Ammon's horn (tissue), 1 donor: ENCODE measurements at regions not wholly inside any gene's neighbourhood (a gene's known extent, or its start where the extent isn't known, plus 50 kb on each side); places are given as distances from the start of the nearest gene placed in this dataset.
"Not testable (repeated sequence)": the region's sequence is repeated elsewhere in the genome, so short reads cannot be mapped to it uniquely, and the experiment has no call there.

ENCODE experiments used
- DNase-seq: peaks from one replicate; pipeline ENCODE4 v3.0.0-alpha.2; 2016; ENCODE audit warnings: low spot score

GRCh38 chr6:102759415-102759814 lies 1365.9 kb downstream of the GRIK2 start:
- no peak for DNase-seq

GRCh38 chr6:102758536-102758935 lies 1365.0 kb downstream of the GRIK2 start:
- not testable (repeated sequence) for DNase-seq

- DNase-seq = no peak
These were observed 1355.9 kb downstream of the GRIK2 start for GRCh38 chr6:102749210-102749971.

- DNase-seq = no peak
These were observed 1353.4 kb downstream of the GRIK2 start for GRCh38 chr6:102746941-102747340.

GRCh38 chr6:102742754-102743356 lies 1349.3 kb downstream of the GRIK2 start:
- no peak for DNase-seq

- no peak for DNase-seq
These were observed 1348.5 kb downstream of the GRIK2 start for GRCh38 chr6:102742028-102742427.

GRCh38 chr6:102736941-102737368 lies 1343.4 kb downstream of the GRIK2 start:
- DNase-seq = no peak

- no peak for DNase-seq
These were observed 1339.4 kb downstream of the GRIK2 start for GRCh38 chr6:102732898-102733297.

DNA sequence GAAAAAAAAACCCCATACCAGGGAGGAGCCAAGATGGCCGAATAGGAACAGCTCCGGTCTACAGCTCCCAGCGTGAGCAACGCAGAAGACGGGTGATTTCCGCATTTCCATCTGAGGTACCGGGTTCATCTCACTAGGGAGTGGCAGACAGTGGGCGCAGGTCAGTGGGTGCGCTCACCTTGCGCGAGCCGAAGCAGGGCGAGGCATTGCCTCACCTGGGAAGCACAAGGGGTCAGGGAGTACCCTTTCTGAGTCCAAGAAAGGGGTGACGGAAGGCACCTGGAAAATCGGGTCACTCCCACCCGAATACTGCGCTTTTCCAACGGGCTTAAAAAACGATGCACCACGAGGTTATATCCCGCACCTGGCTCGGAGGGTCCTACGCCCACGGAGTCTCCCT lies 1328.6 kb downstream of the GRIK2 start:
- DNase-seq = not testable (repeated sequence)

DNA sequence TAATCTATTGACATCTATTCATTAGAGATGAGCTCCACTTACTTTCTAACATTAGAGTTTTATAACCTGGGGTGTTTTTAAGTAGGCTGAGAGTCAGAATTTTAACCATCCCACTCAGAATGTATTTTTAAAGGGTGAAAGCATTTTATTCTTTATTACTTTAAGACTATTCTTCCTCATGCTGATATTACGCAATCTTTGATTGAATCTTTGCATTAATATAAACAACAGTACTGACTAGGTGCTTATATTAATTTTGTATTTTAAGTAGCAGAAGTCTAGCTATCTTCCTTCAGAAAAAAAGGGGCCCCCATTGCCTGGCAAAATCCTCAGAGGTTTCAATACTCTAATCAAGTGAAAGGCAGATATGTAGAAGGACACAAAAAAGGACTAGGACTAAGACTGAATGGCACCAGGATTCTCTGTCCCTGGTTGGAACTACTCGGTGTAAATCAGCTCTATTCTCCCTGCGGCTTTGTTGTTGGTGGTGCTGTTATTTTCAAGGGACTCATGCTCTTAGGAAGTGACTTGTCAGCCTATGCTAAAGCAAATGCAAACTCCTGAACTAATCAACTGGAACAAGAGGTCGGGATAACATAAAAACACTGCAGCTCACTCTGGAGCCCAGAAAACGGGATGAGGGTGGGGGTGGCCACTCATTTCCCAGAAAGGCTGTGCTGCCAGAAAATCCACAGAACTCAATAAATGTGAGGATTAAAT lies 1324.4 kb downstream of the GRIK2 start:
- no peak for DNase-seq

- no peak for DNase-seq
These were observed 1323.7 kb downstream of the GRIK2 start for GRCh38 chr6:102717252-102717651.

- DNase-seq = no peak
These were observed 1307.5 kb downstream of the GRIK2 start for GRCh38 chr6:102701019-102701418.

DNA sequence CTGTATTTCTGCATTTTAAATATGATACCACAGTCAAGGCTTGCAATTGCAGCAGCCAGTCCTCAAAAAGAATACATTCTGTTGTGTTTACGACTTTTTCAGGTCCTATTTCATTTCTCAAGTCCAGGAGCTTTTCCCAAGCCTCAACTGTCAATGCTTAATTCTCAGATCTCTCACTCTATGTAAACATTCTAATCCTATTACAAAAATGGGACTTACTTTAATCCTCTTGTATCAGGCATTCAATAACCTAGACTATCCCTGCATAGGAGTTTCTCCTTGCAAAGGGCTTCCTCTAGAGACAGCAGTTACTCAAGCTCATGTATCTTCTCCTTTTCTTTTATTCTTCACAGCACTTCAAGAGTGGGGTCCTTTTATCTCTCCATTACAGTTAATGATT lies 1293.0 kb downstream of the GRIK2 start:
- DNase-seq = no peak

DNA sequence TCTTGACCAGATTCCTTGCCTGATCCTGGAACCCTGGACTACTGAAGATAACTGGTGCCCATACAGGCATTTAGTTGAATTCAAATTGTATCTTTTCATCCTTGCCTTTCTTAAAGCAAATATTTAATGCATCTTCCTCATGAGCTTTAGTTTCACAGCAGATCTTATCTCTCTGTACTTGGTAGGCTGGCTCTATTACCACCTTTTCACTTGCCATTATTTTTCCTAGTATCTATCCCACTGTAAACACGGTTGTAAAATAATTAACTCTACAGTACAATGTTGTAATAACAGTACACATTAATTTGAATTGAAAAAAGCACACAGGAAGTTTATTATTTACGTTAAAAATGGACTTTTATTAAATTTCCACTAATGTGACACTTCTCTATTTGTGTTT lies 1286.9 kb downstream of the GRIK2 start:
- no peak for DNase-seq

DNA sequence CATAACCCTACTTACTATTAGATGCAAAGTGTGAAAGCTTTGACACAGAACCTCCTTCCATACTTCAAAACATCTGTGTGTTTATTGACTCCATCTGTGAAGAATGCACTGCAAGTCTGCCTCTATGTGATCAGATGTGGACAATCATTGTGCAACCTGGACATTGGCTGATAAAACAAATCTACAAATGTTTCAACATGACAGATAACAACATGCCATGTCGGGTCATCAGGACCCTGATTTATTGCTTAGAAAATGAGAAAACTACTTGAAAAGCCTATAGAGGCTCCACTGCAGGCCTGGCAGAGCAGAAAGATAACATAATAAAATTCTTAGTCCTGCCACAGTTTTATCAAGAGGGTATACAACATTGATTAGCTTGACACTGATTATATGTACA lies 1286.4 kb downstream of the GRIK2 start:
- DNase-seq = no peak

- no peak for DNase-seq
These were observed 1283.7 kb downstream of the GRIK2 start for GRCh38 chr6:102677225-102677624.

- DNase-seq = no peak
These were observed 1277.2 kb downstream of the GRIK2 start for GRCh38 chr6:102670735-102671134.

DNA sequence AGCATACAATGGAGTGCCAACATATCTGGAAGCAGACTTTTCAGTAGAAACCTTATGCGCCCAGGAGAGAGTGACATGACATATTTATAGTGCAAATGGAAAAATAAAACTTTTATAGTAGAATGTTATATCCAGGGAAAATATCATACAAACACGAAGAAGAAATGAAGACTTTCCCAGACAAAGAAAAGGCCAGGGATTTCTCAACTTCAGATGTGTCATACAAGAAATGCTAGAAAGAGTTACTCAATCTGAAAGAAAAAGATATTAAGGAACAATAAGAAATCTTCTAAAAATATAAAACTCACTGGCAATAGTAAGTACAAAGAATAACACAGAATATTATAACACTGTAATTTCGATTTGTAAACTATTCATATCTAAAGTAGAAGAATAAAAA lies 1269.3 kb downstream of the GRIK2 start:
- DNase-seq = no peak

DNA sequence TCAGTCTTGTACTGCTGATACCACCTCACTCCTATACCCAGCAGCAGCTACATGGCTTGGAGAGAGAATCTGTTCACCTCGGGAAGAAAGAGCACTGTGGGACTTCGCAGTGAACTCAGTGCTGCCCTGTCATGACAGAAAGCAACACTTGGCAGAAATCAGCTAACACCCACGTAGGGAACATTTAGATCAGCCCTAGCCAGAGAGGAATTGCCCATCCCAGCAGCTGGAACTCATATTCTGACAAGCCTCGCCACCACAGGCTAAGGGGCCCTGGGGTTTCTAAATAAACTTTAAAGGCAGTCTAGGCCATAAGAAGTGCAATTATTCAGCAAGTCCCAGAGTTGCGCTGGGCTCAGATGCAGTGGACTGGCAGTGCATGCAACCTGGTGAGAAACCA lies 1266.8 kb downstream of the GRIK2 start:
- DNase-seq = no peak

DNA sequence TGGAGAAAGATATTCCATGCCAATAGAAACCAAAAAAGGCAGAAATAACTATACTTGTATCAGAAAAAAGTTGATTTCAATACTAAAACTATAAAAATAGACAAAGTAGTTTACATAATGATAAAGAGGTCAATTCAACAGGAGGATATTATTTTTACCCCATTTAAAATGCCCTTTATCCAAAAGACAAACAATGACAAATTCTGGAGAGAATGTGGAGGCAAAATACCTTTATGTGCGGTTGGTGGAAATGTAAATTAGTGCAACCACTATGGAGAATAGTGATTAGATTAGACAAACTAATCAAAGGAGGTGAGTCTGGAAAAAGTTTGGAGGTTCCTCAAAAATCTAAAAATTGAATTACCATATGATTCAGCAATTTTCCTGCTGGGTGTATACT lies 1262.3 kb downstream of the GRIK2 start:
- no peak for DNase-seq

- no peak for DNase-seq
These were observed 1247.9 kb downstream of the GRIK2 start for GRCh38 chr6:102641426-102641825.

DNA sequence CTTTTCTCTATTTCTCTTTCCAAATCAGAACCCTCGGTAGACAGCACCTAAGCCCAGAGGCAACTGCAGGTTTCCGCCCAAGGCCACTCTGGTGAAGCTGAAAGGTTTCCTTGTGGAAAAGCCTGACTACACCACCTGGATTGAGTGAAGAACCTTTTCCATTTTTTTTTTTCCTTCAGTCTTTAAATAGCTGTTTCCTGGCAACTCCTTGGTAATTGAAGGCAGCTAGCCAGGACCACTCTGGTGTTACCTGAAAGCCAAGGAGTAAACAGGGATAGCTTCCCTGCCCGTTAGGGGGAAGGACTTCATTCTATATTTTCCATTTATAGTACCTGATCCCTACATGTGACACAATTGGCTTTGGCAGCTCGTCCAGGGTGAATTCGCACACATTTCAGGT lies 1238.4 kb downstream of the GRIK2 start:
- no peak for DNase-seq

DNA sequence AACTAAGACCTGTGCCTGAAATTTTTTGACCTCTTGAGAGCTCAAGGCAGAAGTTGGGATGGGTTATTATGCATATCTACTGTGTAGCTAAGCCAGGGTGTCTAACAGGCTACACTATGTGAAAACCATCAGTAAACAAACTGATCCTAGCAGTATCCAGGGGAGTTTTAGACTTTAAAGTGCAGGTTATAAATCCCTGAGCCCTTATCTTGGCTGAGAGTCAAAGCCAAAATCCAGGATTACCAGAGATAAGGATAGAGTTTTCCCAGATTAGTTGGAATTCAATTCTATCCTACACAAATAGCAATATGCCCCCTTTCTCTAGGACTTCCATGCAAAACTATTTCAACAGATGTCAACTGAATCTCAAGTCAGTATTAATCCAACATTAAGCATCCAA lies 1229.7 kb downstream of the GRIK2 start:
- DNase-seq = no peak
